ENCODE measurements at regions not wholly inside any gene's neighbourhood (a gene's known extent, or its start where the extent isn't known, plus 50 kb on each side); places are given as distances from the start of the nearest gene placed in this dataset.
A peak's percentile ranks its signal among the peaks of the same experiment; 100 is the strongest.

DNA sequence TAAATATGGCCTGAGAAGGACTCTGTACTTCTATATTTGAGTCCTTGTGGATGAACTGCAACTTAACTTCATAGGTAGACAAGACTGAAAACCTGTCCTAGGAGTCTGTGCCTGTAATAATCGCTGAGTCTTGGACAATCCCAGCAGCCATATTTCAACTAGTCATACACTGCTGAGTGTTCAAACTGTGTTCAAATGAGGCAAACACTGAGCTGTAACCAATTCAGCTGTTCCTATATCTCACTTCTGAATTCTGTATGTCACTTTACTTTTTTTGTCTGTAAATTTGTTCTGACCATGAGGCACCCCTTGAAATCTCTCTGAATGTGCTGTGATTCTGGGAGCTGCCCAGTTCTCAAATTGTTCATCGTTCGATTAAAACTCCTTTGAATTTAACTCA lies 72.4 kb downstream of the FOXF2 start:
- Histone ChIP-seq H3F3A (ENCODE audit: insufficient read depth) (peaks cover 24% of the 10 kb centered on the region), H3K9me2 (ENCODE audit: insufficient read depth) (no peaks in the 10 kb centered on the region), H4K20me1 (ENCODE audit: insufficient read depth) (no peaks in the 10 kb centered on the region), H2AFZ (no peak overlapping the region), H3K36me3 (ENCODE audit: low read depth) (no peaks in the 10 kb centered on the region), H3K4me2 (ENCODE audit: unreplicated experiment) (no peak overlapping the region), H3K27me3 (replicated peaks; ENCODE audit: insufficient read depth) (no peaks in the 10 kb centered on the region), H3K4me1 (ENCODE audit: insufficient read depth) (peaks cover 15% of the 10 kb centered on the region), H3K79me2 (ENCODE audit: insufficient read depth) (no peaks in the 10 kb centered on the region), H3K27ac (peak overlapping the region; percentile 20; the same call in 1 of the 2 replicates), H3K4me3 (no peak overlapping the region), H3K9me3 (ENCODE audit: low read depth) (no peaks in the 10 kb centered on the region), H3K9ac (no peak overlapping the region)
- 91 to 97% methylated on average over 3 of the region's 3 CpGs for WGBS, 2 experiments (ENCODE audit: low coverage in 1 of 2, low lambda C conversion rate in 2 of 2, missing lambda C conversion rate in 2 of 2)
- in situ Hi-C loops (cut with MboI): no loop called here
- TF ChIP-seq EZH2phosphoT487 (IDR thresholded peaks at IDR 0.05; ENCODE audit: insufficient read depth, low read depth) (no peak), EZH2 (IDR thresholded peaks at IDR 0.05; ENCODE audit: insufficient read depth, poor library complexity, severe bottlenecking) (no peak)
- peak; percentile 9 for DNase-seq

- Histone ChIP-seq H3K4me1 (ENCODE audit: insufficient read depth) (peaks cover 15% of the 10 kb centered on the region), H3K9ac (no peak overlapping the region), H3K27ac (no peak overlapping the region), H3K9me2 (ENCODE audit: insufficient read depth) (no peaks in the 10 kb centered on the region), H3F3A (ENCODE audit: insufficient read depth) (peaks cover 24% of the 10 kb centered on the region), H3K36me3 (ENCODE audit: low read depth) (no peaks in the 10 kb centered on the region), H2AFZ (no peak overlapping the region), H3K4me3 (no peak overlapping the region), H3K4me2 (ENCODE audit: unreplicated experiment) (no peak overlapping the region), H3K79me2 (ENCODE audit: insufficient read depth) (no peaks in the 10 kb centered on the region), H3K27me3 (replicated peaks; ENCODE audit: insufficient read depth) (no peaks in the 10 kb centered on the region), H3K9me3 (ENCODE audit: low read depth) (no peaks in the 10 kb centered on the region), H4K20me1 (ENCODE audit: insufficient read depth) (no peaks in the 10 kb centered on the region)
- TF ChIP-seq EZH2phosphoT487 (IDR thresholded peaks at IDR 0.05; ENCODE audit: insufficient read depth, low read depth) (no peak), EZH2 (IDR thresholded peaks at IDR 0.05; ENCODE audit: insufficient read depth, poor library complexity, severe bottlenecking) (no peak)
- in situ Hi-C loops (cut with MboI): no loop called here
- DNase-seq: no peak
- WGBS, 2 experiments (ENCODE audit: low coverage in 1 of 2, low lambda C conversion rate in 2 of 2, missing lambda C conversion rate in 2 of 2): 81 to 85% methylated on average over 7 of the region's 7 CpGs
These were observed 73.9 kb downstream of the FOXF2 start for GRCh38 chr6:1463275-1463674.

DNA sequence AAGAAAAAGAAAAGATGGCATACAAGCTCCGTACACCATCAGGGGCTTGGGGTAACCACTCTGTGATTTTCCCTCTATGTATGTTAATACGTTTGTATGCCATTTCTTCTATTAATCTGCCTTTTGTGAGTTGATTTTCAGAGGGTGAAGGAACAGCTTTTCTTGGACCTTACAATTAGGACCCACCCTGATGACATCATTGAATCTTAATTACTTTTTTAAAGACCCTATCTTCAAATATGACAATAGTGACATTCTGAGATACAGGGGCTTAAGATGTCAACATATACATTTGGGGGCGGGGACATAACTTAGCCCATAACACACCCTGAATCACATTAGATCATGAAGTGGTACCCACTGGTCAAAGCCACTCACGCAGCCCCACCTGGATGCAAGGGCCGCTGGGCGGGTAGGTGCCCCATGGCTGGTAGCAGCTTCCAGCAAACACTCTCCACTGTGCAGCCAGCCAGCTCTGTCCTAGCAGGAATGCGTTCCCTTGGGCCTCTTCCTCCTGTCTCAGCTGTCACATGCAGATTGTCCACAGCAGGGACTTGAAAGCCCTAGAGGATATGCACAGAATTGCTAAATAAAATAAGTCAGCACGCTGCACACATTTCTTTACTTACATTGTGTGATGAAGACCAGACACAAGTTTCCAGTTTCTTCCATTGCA lies 74.5 kb downstream of the FOXF2 start:
- Histone ChIP-seq H3K36me3 (ENCODE audit: low read depth) (no peaks in the 10 kb centered on the region), H3K9me3 (ENCODE audit: low read depth) (no peaks in the 10 kb centered on the region), H4K20me1 (ENCODE audit: insufficient read depth) (no peaks in the 10 kb centered on the region), H3K79me2 (ENCODE audit: insufficient read depth) (no peaks in the 10 kb centered on the region), H3K9me2 (ENCODE audit: insufficient read depth) (no peaks in the 10 kb centered on the region), H3K4me3 (no peak overlapping the region), H3K27ac (no peak overlapping the region), H3K4me2 (ENCODE audit: unreplicated experiment) (no peak overlapping the region), H3K27me3 (replicated peaks; ENCODE audit: insufficient read depth) (no peaks in the 10 kb centered on the region), H3F3A (ENCODE audit: insufficient read depth) (peaks cover 24% of the 10 kb centered on the region), H2AFZ (no peak overlapping the region), H3K4me1 (ENCODE audit: insufficient read depth) (peaks cover 15% of the 10 kb centered on the region), H3K9ac (no peak overlapping the region)
- no peak for TF ChIP-seq EZH2phosphoT487 (IDR thresholded peaks at IDR 0.05; ENCODE audit: insufficient read depth, low read depth)
- no peak for TF ChIP-seq EZH2 (IDR thresholded peaks at IDR 0.05; ENCODE audit: insufficient read depth, poor library complexity, severe bottlenecking)
- in situ Hi-C loops (cut with MboI): no loop called here
- 90 to 92% methylated on average over 8 of the region's 8 CpGs for WGBS, 2 experiments (ENCODE audit: low coverage in 1 of 2, low lambda C conversion rate in 2 of 2, missing lambda C conversion rate in 2 of 2)
- DNase-seq: no peak

DNA sequence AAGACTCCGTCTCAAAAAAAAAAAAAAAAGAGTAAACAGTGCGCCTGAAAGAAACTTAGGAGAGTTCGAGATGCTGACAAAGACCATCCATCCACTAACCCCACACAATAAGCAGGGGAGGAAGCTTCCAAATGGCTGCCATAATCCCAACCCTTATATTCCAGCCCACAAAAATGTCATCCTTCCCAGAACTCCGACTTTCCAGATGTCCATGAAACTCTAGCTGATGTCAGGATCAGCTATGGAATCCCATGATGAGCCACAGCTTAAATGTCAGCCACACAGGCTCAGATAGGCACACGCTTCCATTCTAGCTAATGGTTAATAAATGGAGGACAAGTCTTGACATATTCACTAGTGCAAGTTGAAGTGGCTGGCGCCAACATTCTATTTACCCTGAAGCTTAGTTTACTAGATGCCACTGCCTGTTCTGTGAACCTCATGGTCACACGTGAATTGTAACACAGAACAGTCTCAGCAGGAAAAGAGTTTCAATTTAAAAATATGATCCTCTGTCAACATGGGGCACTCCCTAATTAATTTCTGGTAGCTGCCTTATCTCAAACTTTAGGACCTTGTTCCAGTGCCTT lies 75.5 kb downstream of the FOXF2 start:
- Histone ChIP-seq H3K79me2 (ENCODE audit: insufficient read depth) (no peaks in the 10 kb centered on the region), H3K27ac (no peak overlapping the region), H3K9me2 (ENCODE audit: insufficient read depth) (no peaks in the 10 kb centered on the region), H3F3A (ENCODE audit: insufficient read depth) (peaks cover 24% of the 10 kb centered on the region), H4K20me1 (ENCODE audit: insufficient read depth) (no peaks in the 10 kb centered on the region), H3K4me1 (ENCODE audit: insufficient read depth) (peaks cover 15% of the 10 kb centered on the region), H3K9me3 (ENCODE audit: low read depth) (no peaks in the 10 kb centered on the region), H3K36me3 (ENCODE audit: low read depth) (no peaks in the 10 kb centered on the region), H3K9ac (no peak overlapping the region), H2AFZ (no peak overlapping the region), H3K4me3 (no peak overlapping the region), H3K27me3 (replicated peaks; ENCODE audit: insufficient read depth) (no peaks in the 10 kb centered on the region), H3K4me2 (ENCODE audit: unreplicated experiment) (no peak overlapping the region)
- 78 to 84% methylated on average over 7 of the region's 7 CpGs for whole genome bisulfite sequencing, 2 experiments (ENCODE audit: low coverage in 1 of 2, low lambda C conversion rate in 2 of 2, missing lambda C conversion rate in 2 of 2)
- no peak for DNase-seq
- TF ChIP-seq EZH2phosphoT487 (IDR thresholded peaks at IDR 0.05; ENCODE audit: insufficient read depth, low read depth) (no peak), EZH2 (IDR thresholded peaks at IDR 0.05; ENCODE audit: insufficient read depth, poor library complexity, severe bottlenecking) (no peak)
- in situ Hi-C loops (cut with MboI): no loop called here
